ENCODE measurements at regions not wholly inside any gene's neighbourhood (a gene's known extent, or its start where the extent isn't known, plus 50 kb on each side); places are given as distances from the start of the nearest gene placed in this dataset.

DNA sequence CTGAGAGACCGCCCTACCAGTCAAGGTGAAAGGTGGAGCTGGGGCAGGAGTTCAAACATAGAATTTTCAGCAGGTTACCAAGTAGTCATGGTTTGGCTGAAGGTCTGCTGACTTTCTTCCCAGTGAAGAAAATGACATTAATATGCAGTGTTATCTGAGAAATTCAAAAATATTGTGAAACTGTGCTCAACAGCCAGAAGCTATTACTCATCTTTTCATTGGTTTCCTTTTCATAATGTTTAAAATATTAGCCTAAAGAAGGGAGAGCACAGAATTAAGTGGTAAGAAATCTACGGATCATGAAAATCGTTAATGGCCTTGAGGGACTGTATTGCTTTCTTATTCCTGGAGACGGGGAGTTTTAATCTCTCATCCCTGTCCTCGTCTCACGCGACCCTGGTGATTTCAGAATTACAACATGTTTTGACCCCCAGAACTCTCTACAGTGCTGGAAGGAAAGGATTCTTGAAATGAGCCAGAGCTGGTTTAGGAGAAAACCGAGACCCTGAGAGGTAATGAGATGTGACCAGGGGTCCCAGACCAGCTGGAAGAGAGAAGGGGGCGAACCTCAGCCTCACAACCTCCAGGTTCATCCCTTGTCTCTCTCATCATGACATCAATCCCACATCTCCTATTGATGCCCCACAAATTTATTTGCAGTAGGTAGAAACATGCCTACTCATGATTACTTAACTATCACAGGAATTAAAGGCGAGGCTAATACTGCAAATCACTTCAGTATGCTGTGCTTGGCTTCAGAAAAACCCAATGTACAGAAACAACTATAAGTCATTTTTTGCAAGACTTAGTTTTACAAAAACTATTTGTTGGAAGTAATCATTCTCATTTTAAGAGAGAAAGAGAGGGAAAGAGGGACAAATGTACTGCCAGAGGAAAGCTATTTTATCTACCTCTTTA, 209.5 kb downstream of the FNDC1 start:
- Mint-ChIP-seq H3K36me3 (no peaks in the 10 kb centered on the region), H3K9me3 (peaks cover 0 to 4% (median 0%) of the 10 kb centered on the region in 7 donors), H3K27me3 (peaks cover 8 to 27% (median 23%) of the 10 kb centered on the region in 3 donors), H3K4me1 (no peaks in the 10 kb centered on the region), H3K27ac (no peak overlapping the region), H3K4me3 (no peak overlapping the region)
- DNase-seq (no peak), ATAC-seq (ENCODE audit: low read depth in 2 of 2) (no peak)

GRCh38 chr6:159376516-159377158, 207.4 kb downstream of the FNDC1 start:
- no peak for ATAC-seq (ENCODE audit: low read depth in 2 of 2)
- DNase-seq, result no peak

GRCh38 chr6:159375014-159375413, 205.8 kb downstream of the FNDC1 start:
- Mint-ChIP-seq H3K27me3 (peaks cover 8 to 17% (median 14%) of the 10 kb centered on the region in 3 donors), H3K36me3 (peaks cover 0 to 6% of the 10 kb centered on the region in 2 donors), H3K4me1 (no peaks in the 10 kb centered on the region), H3K27ac (no peak overlapping the region), H3K9me3 (peaks cover 0 to 13% (median 7%) of the 10 kb centered on the region in 7 donors), H3K4me3 (no peak overlapping the region)
- ATAC-seq (ENCODE audit: low read depth in 2 of 2), result no peak
- DNase-seq, result no peak

More at GRCh38 chr6:159376516-159377158, 207.4 kb downstream of the FNDC1 start:
- H3K4me1 Mint-ChIP-seq, result no peaks in the 10 kb centered on the region
- H3K27ac Mint-ChIP-seq, result peak overlapping the region in 1 of 6 donors; percentile 71
- H3K4me3 Mint-ChIP-seq, result no peak overlapping the region
- peaks cover 8 to 25% (median 17%) of the 10 kb centered on the region in 3 donors for H3K27me3 Mint-ChIP-seq
- H3K36me3 Mint-ChIP-seq, result no peaks in the 10 kb centered on the region
- peaks cover 0 to 3% (median 0%) of the 10 kb centered on the region in 7 donors for H3K9me3 Mint-ChIP-seq

DNA sequence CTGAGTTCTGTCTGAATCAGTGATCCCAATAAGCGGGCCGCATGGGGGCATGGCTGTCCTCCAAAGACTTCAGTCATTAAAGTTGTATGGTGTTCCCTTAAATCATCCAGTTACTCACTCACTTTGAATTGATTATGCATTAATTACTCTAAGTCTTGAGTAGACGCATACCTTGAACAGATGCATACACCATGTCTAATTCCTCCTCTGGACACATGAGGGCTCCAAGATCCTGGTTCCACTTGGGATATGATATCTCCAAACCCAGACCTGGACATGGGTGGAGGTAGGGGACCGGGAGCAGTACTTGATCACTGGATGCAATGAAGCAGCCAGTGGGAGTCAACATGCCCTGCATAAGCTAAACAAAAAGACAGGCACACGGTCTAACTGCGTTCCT, 204.5 kb downstream of the FNDC1 start:
- ATAC-seq (ENCODE audit: low read depth in 2 of 2), result no peak
- H3K4me3 Mint-ChIP-seq, result peak overlapping the region in 1 of 8 donors; percentile 59

DNA sequence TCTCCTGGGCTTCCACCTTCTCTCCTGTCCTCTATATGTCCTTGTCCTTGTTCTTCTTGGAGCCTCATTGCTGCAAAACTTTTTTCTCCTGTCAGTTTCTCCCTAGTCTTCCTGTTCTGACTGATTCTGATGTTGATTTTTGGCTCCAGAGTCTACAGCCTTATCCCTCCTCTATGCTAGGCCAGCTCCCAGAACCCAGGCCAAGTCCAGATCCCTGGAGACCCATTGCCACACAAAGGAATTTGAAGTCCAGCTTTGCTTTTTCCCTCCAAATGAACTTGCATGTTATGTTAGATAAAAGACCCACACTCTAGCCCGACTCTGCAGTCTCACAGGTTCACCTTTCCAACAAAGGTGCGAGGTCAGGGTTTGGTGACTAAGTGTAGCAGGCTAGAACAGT, 203.1 kb downstream of the FNDC1 start:
- peaks cover 0 to 35% (median 20%) of the 10 kb centered on the region in 7 donors for H3K9me3 Mint-ChIP-seq
- peaks cover under 1 to 5% (median 4%) of the 10 kb centered on the region in 3 donors for H3K27me3 Mint-ChIP-seq
- no peak overlapping the region for H3K27ac Mint-ChIP-seq
- no peaks in the 10 kb centered on the region for H3K4me1 Mint-ChIP-seq
- no peak overlapping the region for H3K4me3 Mint-ChIP-seq
- ATAC-seq (ENCODE audit: low read depth in 2 of 2) (no peak), DNase-seq (no peak)
- peaks cover 0 to 8% of the 10 kb centered on the region in 2 donors for H3K36me3 Mint-ChIP-seq

More for the DNA sequence above, 204.5 kb downstream of the FNDC1 start:
- peaks cover 0 to 25% (median 16%) of the 10 kb centered on the region in 7 donors for H3K9me3 Mint-ChIP-seq
- no peak for DNase-seq
- peaks cover 0 to 8% of the 10 kb centered on the region in 2 donors for H3K36me3 Mint-ChIP-seq
- H3K4me1 Mint-ChIP-seq, result no peaks in the 10 kb centered on the region
- no peak overlapping the region for H3K27ac Mint-ChIP-seq
- peaks cover 4 to 14% (median 11%) of the 10 kb centered on the region in 3 donors for H3K27me3 Mint-ChIP-seq

DNA sequence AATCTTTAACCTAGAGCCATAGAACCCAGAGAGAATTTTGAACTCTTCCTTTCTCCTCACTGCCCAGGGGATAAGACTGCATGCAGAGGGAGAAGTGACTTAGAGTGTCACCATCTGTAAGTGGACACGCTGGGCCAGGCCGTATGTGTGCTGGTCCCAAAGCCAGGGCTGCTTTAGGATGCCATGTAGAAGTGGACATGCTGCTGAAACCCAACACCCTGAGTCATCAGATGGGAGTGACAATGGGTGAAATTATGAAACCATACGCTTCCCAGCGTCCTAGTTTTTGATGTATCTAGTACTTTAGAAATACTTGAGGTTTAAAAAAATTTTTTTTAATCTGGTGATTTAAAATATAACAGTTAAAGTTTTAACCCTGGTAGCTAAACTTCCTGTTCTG, 191.1 kb downstream of the FNDC1 start:
- peak overlapping the region in 1 of 6 donors; percentile 52 for H3K27ac Mint-ChIP-seq
- peaks cover 2 to 41% (median 7%) of the 10 kb centered on the region in 3 donors for H3K27me3 Mint-ChIP-seq
- H3K9me3 Mint-ChIP-seq, result peaks cover 0 to 7% (median 1%) of the 10 kb centered on the region in 7 donors
- DNase-seq (no peak), ATAC-seq (ENCODE audit: low read depth in 2 of 2) (no peak)
- no peaks in the 10 kb centered on the region for H3K4me1 Mint-ChIP-seq
- no peaks in the 10 kb centered on the region for H3K36me3 Mint-ChIP-seq
- H3K4me3 Mint-ChIP-seq, result no peak overlapping the region

DNA sequence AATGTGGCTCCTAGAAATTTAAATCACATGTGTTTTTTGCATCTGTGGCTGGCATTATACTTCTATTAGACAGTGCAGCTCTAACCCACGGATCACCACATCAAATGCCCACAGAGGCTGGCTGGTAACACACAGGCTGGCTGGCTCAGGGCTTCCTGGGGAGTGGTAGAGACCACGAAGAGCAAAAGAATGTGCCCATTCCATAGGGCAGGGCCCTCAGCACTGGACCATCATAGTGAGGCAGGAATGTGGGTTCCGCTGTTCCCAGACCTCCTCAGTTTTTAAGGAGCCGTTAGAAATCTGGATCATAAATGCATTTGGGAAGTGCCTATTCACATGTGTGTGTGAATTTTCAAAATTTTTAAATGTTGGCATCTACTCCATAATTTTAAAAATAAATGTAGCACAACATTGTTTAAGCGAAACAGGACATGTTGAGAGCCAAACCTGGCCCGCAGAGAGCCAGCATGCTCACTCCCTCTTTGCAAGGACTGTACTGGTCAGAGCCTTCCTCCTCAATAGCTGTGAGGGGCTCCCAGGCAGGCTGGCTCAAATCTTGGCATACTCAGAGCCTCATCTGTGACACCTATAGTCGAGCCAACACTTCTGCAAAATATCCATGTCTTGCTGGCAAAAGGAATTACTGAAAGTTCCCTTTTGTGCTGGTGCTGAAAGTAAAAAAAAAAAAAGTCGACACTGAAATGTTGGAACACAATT, 190.5 kb downstream of the FNDC1 start:
- H3K9me3 Mint-ChIP-seq, result peaks cover 0 to 7% (median 1%) of the 10 kb centered on the region in 7 donors
- no peak overlapping the region for H3K4me3 Mint-ChIP-seq
- H3K4me1 Mint-ChIP-seq, result no peaks in the 10 kb centered on the region
- H3K27me3 Mint-ChIP-seq, result peaks cover 4 to 41% (median 7%) of the 10 kb centered on the region in 3 donors
- H3K36me3 Mint-ChIP-seq, result no peaks in the 10 kb centered on the region
- peak overlapping the region in 1 of 6 donors; percentile 52 for H3K27ac Mint-ChIP-seq
- ATAC-seq (ENCODE audit: low read depth in 2 of 2) (no peak), DNase-seq (no peak)

DNA sequence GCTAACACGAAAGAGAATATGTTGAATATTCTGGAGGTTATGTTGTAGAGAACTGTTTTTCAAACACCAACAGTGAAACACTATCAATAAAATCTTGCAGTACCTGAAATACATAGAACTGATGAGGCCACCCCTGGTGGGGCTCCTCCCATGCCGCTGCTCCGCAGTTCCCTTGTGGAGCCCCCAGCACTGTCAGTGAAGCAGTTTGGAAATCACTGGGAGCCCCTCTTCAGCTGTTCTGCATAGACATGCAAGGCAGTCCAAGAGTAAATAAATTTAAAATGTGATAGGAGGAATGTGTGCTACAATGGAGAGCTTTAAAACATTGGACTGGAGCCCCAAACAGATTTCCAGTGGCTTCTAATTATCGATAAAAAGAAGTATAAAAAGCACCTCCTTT, 189.4 kb downstream of the FNDC1 start:
- no peak overlapping the region for H3K4me3 Mint-ChIP-seq
- DNase-seq (no peak), ATAC-seq (ENCODE audit: low read depth in 2 of 2) (no peak)
- peaks cover 0 to 4% (median 1%) of the 10 kb centered on the region in 7 donors for H3K9me3 Mint-ChIP-seq
- H3K36me3 Mint-ChIP-seq, result no peaks in the 10 kb centered on the region
- no peaks in the 10 kb centered on the region for H3K4me1 Mint-ChIP-seq
- peaks cover 9 to 29% (median 13%) of the 10 kb centered on the region in 3 donors for H3K27me3 Mint-ChIP-seq
- no peak overlapping the region for H3K27ac Mint-ChIP-seq

DNA sequence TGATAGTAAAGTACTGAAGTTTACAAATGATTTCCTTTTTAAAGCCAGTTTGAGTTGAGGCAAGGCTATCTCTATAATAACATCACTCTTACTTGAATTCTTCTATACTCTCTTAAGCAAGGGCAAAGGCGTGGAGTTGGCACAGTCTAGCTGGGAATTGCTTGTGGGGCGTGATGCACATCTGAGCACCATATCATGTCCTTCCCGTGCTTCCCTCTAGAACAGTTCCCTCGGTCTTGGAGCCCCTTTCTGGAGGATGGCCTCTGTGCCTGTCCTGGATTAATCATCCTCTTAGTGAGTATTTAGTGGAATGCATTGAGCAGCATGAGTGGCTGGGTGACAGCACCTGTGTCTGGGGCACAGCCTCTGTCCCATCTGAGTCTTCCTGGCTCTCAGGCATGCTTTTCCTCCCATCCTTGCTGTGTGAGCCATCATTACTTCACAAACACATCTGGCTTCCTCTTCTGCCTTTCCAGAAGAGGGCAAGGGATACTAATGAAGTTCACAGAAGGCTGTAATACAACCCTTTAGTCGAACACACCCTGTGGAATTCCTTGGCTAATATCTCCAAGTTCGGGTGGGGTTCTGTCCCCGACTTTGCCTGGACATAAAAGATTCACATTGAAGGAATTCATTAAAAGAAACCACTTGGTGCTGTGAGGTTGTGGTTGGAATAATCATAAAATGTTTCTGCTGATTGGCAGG, 188.2 kb downstream of the FNDC1 start:
- Mint-ChIP-seq H3K4me3 (no peak overlapping the region), H3K27me3 (peaks cover 9 to 29% (median 13%) of the 10 kb centered on the region in 3 donors), H3K27ac (no peak overlapping the region), H3K36me3 (no peaks in the 10 kb centered on the region), H3K9me3 (peaks cover 0 to 2% (median 0%) of the 10 kb centered on the region in 7 donors), H3K4me1 (no peaks in the 10 kb centered on the region)
- DNase-seq (no peak), ATAC-seq (ENCODE audit: low read depth in 2 of 2) (no peak)

DNA sequence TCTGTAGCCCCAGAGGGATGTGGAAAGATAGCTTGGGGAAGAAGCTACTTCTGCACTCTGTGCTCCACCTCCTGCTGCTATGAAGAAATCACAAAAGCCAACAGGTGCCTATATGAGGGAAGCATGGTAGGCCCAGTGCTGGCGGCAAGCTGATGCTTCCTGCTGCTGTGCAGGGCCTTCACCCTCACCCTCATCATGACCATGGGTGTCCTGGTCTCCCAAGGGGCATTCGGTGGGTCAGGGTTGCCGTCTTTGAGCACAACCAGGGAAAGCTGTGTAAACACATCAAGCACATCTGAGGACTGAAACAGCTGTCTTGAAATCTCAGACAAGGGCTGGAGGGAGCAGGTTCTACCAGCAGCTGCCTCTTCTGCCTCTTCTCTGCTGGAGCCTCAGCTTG, 184.0 kb downstream of the FNDC1 start:
- Mint-ChIP-seq H3K36me3 (no peaks in the 10 kb centered on the region), H3K9me3 (peaks cover 0 to 2% (median 0%) of the 10 kb centered on the region in 7 donors), H3K27me3 (peaks cover 19 to 37% (median 22%) of the 10 kb centered on the region in 3 donors), H3K4me3 (no peak overlapping the region), H3K4me1 (no peaks in the 10 kb centered on the region), H3K27ac (no peak overlapping the region)
- ATAC-seq (ENCODE audit: low read depth in 2 of 2) (no peak), DNase-seq (no peak)

DNA sequence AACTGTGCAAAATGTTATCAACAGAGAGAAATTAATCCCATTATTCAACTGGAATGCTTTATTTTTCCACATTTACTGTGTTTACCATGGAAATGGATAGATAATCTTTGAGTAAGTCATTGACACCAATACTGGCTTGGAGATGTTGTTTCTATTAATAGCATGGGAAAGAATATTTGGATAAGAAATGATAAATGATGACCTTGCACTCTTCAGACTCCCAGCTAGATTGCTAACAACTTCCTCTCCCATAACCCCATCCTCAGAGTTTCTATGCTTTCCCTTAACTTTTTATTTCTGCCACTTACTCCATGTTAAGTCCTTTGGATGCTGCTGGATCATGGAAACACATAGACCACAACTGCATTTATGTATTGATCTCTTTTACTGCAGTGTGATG, 182.5 kb downstream of the FNDC1 start:
- Mint-ChIP-seq H3K27ac (no peak overlapping the region), H3K4me3 (no peak overlapping the region), H3K9me3 (peaks cover 0 to 2% (median 0%) of the 10 kb centered on the region in 7 donors), H3K4me1 (no peaks in the 10 kb centered on the region), H3K36me3 (no peaks in the 10 kb centered on the region), H3K27me3 (peaks cover 18 to 31% (median 23%) of the 10 kb centered on the region in 3 donors)
- DNase-seq, result no peak
- ATAC-seq (ENCODE audit: low read depth in 2 of 2), result no peak

GRCh38 chr6:159349915-159350314, 180.7 kb downstream of the FNDC1 start:
- Mint-ChIP-seq H3K27me3 (peaks cover 12 to 19% (median 16%) of the 10 kb centered on the region in 3 donors), H3K36me3 (no peaks in the 10 kb centered on the region), H3K4me1 (no peaks in the 10 kb centered on the region), H3K27ac (no peak overlapping the region), H3K4me3 (no peak overlapping the region), H3K9me3 (peaks cover 0 to 4% (median 0%) of the 10 kb centered on the region in 7 donors)
- DNase-seq, result no peak
- no peak for ATAC-seq (ENCODE audit: low read depth in 2 of 2)

All from naive B cell (primary cell).